Fibroblast of villous mesenchyme (primary cell): ENCODE measurements at regions not wholly inside any gene's neighbourhood (a gene's known extent, or its start where the extent isn't known, plus 50 kb on each side); places are given as distances from the start of the nearest gene placed in this dataset.
A peak's percentile ranks its signal among the peaks of the same experiment; 100 is the strongest.
"Not testable (repeated sequence)": the region's sequence is repeated elsewhere in the genome, so short reads cannot be mapped to it uniquely, and the experiment has no call there.

ENCODE experiments used
- DNase-seq: peaks from one replicate; pipeline ENCODE4 v3.0.0-alpha.2; 2010; ENCODE audit warnings: low read depth
- H3K4me3 ChIP-seq: 2 replicates; pipeline ENCODE4 v1.5.1; 2011; ENCODE audit warnings: low read depth, mild to moderate bottlenecking, low read length
- TF ChIP-seq, protein P1 (sequence below): IDR thresholded peaks from 2 replicates; pipeline ENCODE4 v1.5.1; 2012; ENCODE audit warnings: low read depth, mild to moderate bottlenecking, low read length; ENCODE audit not compliant: insufficient read depth

DNA sequence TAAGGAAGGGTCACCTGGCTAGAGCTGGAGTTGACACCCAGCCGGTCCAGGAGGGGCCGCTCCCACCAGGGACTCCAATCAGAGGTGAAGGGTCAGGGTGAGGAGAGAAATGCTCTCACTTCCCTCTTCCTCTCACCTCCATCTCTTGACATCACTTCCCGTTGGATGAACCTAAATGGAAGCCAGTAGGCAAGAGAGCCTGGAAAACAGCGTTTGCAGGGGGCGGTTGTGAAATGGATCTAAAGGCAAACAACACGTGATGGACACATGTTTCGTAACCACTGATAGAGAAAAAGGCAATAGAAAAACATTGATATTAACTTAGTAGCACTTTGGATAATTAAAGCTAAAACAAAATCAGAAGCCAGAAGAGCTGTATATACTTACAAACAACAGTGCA is 105.6 kb upstream of the FOXA2 start:
- TF ChIP-seq, protein P1, sequence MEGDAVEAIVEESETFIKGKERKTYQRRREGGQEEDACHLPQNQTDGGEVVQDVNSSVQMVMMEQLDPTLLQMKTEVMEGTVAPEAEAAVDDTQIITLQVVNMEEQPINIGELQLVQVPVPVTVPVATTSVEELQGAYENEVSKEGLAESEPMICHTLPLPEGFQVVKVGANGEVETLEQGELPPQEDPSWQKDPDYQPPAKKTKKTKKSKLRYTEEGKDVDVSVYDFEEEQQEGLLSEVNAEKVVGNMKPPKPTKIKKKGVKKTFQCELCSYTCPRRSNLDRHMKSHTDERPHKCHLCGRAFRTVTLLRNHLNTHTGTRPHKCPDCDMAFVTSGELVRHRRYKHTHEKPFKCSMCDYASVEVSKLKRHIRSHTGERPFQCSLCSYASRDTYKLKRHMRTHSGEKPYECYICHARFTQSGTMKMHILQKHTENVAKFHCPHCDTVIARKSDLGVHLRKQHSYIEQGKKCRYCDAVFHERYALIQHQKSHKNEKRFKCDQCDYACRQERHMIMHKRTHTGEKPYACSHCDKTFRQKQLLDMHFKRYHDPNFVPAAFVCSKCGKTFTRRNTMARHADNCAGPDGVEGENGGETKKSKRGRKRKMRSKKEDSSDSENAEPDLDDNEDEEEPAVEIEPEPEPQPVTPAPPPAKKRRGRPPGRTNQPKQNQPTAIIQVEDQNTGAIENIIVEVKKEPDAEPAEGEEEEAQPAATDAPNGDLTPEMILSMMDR = no peak
- DNase-seq = no peak
- no peak overlapping the region for H3K4me3 ChIP-seq

DNA sequence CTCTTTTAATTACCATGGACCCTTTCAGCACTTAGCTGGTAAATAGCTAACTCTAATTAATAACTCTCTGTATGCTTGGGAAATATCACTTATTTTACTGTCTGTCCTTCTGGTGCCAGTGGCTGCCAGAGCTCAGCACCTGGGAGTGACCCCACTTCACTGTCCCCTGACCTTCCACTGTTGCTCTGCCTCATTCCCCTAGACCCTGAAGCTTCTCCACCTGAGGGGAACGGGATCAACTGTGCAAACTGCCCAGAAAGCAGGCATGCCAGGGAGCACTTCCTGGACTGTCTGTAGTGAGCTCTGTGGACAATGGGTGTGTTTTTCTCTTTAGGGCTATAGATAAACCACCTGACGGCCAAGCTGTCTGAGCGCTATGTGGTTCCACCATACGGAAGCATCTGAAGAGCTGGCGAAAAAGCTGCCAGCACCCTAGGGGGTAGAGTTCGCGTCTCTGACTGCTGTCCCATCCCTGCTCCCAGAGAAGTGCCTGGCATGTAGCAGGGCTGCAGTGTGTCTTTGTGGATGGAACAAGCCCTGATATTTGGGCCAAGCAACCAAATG is 106.3 kb upstream of the FOXA2 start:
- TF ChIP-seq, protein P1 = no peak
- DNase-seq = no peak
- H3K4me3 ChIP-seq = no peak overlapping the region

DNA sequence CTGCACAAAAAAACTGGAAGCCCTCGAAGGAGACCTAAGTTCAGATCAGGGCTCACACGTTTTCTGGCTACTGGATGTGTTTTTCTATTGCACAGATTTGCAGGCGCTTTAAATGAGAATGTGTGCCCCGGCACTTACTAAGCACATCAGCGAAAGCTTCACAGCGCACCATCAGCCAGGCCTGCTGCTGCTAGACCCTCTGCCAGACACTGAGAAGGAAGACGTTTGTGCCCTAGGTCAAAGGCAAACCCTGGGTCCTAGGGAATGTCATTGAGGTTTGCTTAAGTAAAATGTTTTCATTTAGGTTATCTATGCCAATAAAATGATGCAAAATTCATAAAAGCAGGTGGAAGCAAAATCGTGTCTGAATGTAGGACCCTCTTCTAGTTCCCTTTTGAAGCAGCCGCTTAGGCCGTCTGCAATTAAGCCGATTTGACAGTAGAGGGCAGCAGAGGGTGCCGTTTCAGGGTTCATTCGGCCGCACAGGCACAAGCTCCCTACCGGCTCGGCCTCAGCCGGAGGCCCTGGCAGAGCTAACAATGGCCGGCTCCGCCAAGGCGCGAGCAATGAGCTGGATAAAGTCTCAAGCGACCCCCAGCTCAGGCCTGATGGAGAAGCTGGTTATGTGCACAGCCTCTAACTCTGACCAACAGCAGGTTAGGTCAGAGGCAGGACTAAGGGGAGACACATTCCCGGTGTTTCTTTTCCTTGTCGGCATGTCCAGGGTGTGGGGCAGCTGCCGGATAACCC is 107.2 kb upstream of the FOXA2 start:
- no peak overlapping the region for H3K4me3 ChIP-seq
- DNase-seq = peak; percentile 74
- TF ChIP-seq, protein P1 = peak; percentile 90

DNA sequence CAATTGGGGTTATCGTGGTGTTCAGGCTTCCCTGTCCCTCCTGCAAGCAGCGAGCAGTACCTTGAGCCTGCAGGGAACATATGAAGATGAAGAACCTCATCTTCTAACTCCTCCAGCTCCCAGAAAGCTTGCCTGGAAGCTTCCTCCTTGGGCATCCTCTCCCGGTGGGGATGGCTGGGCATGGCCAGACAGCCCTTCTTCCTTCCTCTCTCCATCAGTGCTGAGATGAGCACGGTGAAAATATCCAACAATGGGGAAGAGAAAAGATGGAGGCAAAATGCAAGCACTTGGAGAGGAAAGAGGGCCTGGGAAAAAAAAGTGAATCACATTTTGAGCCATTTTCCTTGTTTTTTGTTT is 107.7 kb upstream of the FOXA2 start:
- H3K4me3 ChIP-seq = no peak overlapping the region
- DNase-seq = no peak
- TF ChIP-seq, protein P1 = no peak

DNA sequence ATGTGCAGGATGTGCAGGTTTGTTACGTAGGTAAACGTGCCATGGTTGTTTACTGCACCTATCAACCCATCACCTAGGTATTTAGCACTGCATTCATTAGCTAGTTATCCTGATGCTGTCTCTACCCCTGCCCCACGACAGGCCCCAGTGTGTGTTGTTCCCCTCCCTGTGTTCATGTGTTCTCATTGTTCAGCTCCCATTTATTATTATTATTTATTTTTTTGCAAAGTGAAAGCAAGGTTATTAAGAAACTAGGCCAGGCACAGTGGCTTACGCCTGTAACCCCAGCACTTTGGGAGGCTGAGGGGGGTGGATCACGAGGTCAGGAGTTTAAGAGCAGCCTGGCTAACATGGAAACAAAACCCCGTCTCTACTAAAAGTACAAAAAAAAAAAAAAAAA is 108.2 kb upstream of the FOXA2 start:
- DNase-seq, H3K4me3 ChIP-seq: not testable (repeated sequence)

DNA sequence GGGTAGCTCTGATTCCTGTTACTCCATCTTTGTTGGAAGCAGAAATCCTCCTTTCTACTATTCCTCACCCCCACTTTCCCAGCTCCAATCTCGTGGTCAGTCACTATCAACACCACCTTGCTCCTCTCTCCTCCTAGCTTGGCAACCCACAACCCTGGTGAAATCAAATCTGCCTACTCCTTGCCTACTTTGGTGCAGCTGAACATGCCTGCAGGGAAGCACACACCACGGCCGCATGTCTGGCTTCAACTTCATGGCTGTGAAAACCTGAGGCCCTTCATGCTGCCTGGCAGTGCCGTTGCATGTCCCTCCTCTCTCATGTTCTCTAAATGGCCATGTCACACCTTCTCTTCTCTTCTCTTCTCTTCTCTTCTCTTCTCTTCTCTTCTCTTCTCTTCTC is 112.4 kb upstream of the FOXA2 start:
- TF ChIP-seq, protein P1 = no peak
- no peak for DNase-seq
- no peak overlapping the region for H3K4me3 ChIP-seq

DNA sequence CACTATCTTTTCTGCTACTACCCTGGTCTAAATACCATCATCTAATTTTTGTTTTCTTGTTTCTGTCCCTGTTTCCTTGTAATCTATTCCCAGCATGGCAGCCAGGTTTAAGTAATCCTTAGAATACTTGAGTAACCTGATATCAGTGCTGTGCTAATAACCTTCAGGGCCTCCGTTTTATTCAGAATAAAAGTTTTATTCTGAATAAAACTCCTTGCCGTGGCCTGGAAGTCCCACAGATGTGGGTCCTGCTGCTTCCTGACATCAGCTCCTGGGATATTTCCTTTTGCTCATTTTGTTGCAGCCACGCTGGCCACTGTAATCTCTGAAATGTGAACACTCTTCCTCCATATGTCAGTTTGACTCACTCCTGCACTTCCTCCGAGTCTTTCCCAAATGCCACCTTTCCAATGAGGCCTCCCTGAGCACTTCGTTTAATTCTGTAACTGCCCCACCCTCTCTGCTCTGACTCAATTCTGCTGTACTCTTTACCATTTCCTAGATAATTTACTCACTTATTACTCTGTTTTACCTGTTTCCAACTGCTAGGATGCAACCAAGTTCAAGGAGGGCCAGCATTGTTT is 114.0 kb upstream of the FOXA2 start:
- TF ChIP-seq, protein P1 = no peak
- no peak for DNase-seq

More for the DNA sequence above, 114.0 kb upstream of the FOXA2 start:
- H3K4me3 ChIP-seq = no peak overlapping the region
